NCI-H460 (cell line): ENCODE measurements at regions not wholly inside any gene's neighbourhood (a gene's known extent, or its start where the extent isn't known, plus 50 kb on each side); places are given as distances from the start of the nearest gene placed in this dataset.
"Not testable (repeated sequence)": the region's sequence is repeated elsewhere in the genome, so short reads cannot be mapped to it uniquely, and the experiment has no call there.

Experiments used
- DNase-seq: peaks from one replicate; pipeline ENCODE4 v3.0.0-alpha.2; 2016; ENCODE audit warnings: low read depth; ENCODE audit errors: extremely low read depth

- DNase-seq: no peak
Observed at GRCh38 chr1:55768327-55768952, 553.3 kb upstream of the USP24 start.

GRCh38 chr1:55767171-55767570 is 552.0 kb upstream of the USP24 start:
- DNase-seq: no peak

- DNase-seq: not testable (repeated sequence)
Observed at GRCh38 chr1:55765505-55765904, 550.3 kb upstream of the USP24 start.

- DNase-seq: no peak
Observed at GRCh38 chr1:55751776-55752175, 536.6 kb upstream of the USP24 start.

- DNase-seq: no peak
Observed at GRCh38 chr1:55750628-55750995, 535.4 kb upstream of the USP24 start.

- no peak for DNase-seq
Observed at GRCh38 chr1:55749975-55750627, 534.9 kb upstream of the USP24 start.

GRCh38 chr1:55747408-55747841 is 532.3 kb upstream of the USP24 start:
- no peak for DNase-seq

GRCh38 chr1:55746710-55747109 is 531.5 kb upstream of the USP24 start:
- DNase-seq: no peak

GRCh38 chr1:55741516-55741915 is 526.4 kb upstream of the USP24 start:
- no peak for DNase-seq

- no peak for DNase-seq
Observed at GRCh38 chr1:55735106-55735505, 519.9 kb upstream of the USP24 start.

- no peak for DNase-seq
Observed at GRCh38 chr1:55726994-55727393, 511.8 kb upstream of the USP24 start.

GRCh38 chr1:55725378-55725777 is 510.2 kb upstream of the USP24 start:
- DNase-seq: no peak

GRCh38 chr1:55724551-55725325 is 509.6 kb upstream of the USP24 start:
- no peak for DNase-seq

GRCh38 chr1:55723001-55723400 is 507.8 kb upstream of the USP24 start:
- DNase-seq: no peak

GRCh38 chr1:55720261-55720660 is 505.1 kb upstream of the USP24 start:
- DNase-seq: no peak

GRCh38 chr1:55718758-55719671 is 503.9 kb upstream of the USP24 start:
- DNase-seq: no peak

- DNase-seq: no peak
Observed at GRCh38 chr1:55717111-55717510, 501.9 kb upstream of the USP24 start.

- no peak for DNase-seq
Observed at GRCh38 chr1:55716610-55717009, 501.4 kb upstream of the USP24 start.

- no peak for DNase-seq
Observed at GRCh38 chr1:55716151-55716550, 501.0 kb upstream of the USP24 start.

GRCh38 chr1:55714230-55714629 is 499.1 kb upstream of the USP24 start:
- DNase-seq: no peak

GRCh38 chr1:55713516-55713915 is 498.4 kb upstream of the USP24 start:
- DNase-seq: no peak
